ENCODE measurements at regions not wholly inside any gene's neighbourhood (a gene's known extent, or its start where the extent isn't known, plus 50 kb on each side); places are given as distances from the start of the nearest gene placed in this dataset.

DNA sequence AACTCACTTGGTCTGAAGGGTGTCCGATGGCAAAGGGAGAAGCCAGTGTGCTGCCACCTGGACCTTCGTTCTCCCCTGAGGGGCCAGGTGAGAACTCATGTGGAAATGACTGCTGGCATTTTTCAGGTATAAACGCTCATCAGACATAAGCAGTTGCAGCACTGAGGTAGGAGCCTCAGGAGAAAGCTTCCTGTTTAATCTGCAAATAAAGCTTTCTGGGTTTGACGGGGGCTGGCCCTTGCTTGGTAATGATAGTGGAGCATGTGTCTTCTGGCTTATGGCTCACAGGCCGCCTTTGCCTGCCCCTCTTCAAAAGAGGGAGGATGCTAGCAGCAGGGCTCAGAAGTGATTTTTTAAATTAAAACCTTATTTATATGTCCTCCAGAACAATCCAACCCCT lies 122.1 kb upstream of the SLC24A3 start:
- no peak overlapping the region for H3K27ac ChIP-seq (ENCODE audit: low read depth in 2 of 2, low read length in 2 of 2)

DNA sequence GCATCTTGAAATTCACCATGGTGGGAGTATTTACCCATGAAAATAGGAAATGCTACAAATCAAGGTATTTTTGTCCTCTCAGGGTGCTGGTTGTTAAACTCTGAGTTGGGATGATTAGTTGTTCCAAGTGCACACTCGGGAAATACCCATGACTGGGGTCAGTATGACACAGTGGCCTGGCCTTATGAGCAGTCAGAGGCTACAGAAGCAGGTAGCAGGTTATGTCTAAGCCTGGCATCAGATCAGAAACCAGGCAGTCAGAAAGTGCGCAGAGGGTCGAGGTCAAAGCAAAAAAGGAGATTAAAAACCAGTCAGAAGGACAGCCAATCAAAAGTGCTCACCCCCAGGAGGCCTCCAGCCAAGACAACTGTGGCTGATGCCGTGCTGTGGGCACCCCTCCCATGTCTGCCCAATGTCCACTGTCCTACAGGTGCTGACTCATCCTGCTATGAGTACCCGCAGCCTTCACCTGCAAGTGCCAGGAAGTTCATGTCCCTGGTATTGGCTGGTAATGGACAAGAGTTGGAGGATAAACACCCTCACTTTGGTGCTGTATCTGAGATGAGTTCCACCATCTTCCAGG lies 117.4 kb upstream of the SLC24A3 start:
- Histone ChIP-seq H3K9ac (ENCODE audit: low read depth in 1 of 2, low read length in 2 of 2) (no peak overlapping the region), H3K27me3 (ENCODE audit: control insufficient read depth in 2 of 2, insufficient read depth in 2 of 2, low read length in 2 of 2) (no peaks in the 10 kb centered on the region), H3K4me3 (ENCODE audit: low read length in 2 of 2) (no peak overlapping the region), H3K27ac (ENCODE audit: low read depth in 2 of 2, low read length in 2 of 2) (peak overlapping the region in 1 of 2 donors; percentile 24), H3K4me1 (ENCODE audit: control insufficient read depth in 2 of 2, insufficient read depth in 2 of 2, low read length in 2 of 2) (peaks cover 22 to 38% of the 10 kb centered on the region in 2 donors), H3K36me3 (ENCODE audit: control insufficient read depth in 2 of 2, insufficient read depth in 2 of 2, low read length in 2 of 2) (no peaks in the 10 kb centered on the region), H3K9me3 (ENCODE audit: control insufficient read depth in 2 of 2, low read length in 2 of 2) (no peaks in the 10 kb centered on the region)

More for the DNA sequence above, 122.1 kb upstream of the SLC24A3 start:
- Histone ChIP-seq H3K9me3 (ENCODE audit: control insufficient read depth in 2 of 2, low read length in 2 of 2) (no peaks in the 10 kb centered on the region), H3K27me3 (ENCODE audit: control insufficient read depth in 2 of 2, insufficient read depth in 2 of 2, low read length in 2 of 2) (no peaks in the 10 kb centered on the region), H3K9ac (ENCODE audit: low read depth in 1 of 2, low read length in 2 of 2) (no peak overlapping the region), H3K4me3 (ENCODE audit: low read length in 2 of 2) (no peak overlapping the region), H3K4me1 (ENCODE audit: control insufficient read depth in 2 of 2, insufficient read depth in 2 of 2, low read length in 2 of 2) (peaks cover 0 to 4% of the 10 kb centered on the region in 2 donors), H3K36me3 (ENCODE audit: control insufficient read depth in 2 of 2, insufficient read depth in 2 of 2, low read length in 2 of 2) (no peaks in the 10 kb centered on the region)

GRCh38 chr20:19095762-19096161 lies 116.7 kb upstream of the SLC24A3 start:
- Histone ChIP-seq H3K27me3 (ENCODE audit: control insufficient read depth in 2 of 2, insufficient read depth in 2 of 2, low read length in 2 of 2) (no peaks in the 10 kb centered on the region), H3K4me3 (ENCODE audit: low read length in 2 of 2) (no peak overlapping the region), H3K27ac (ENCODE audit: low read depth in 2 of 2, low read length in 2 of 2) (peak overlapping the region in 1 of 2 donors; percentile 24), H3K4me1 (ENCODE audit: control insufficient read depth in 2 of 2, insufficient read depth in 2 of 2, low read length in 2 of 2) (peaks cover 26 to 46% of the 10 kb centered on the region in 2 donors), H3K36me3 (ENCODE audit: control insufficient read depth in 2 of 2, insufficient read depth in 2 of 2, low read length in 2 of 2) (no peaks in the 10 kb centered on the region), H3K9ac (ENCODE audit: low read depth in 1 of 2, low read length in 2 of 2) (no peak overlapping the region), H3K9me3 (ENCODE audit: control insufficient read depth in 2 of 2, low read length in 2 of 2) (no peaks in the 10 kb centered on the region)

GRCh38 chr20:19096843-19097242 lies 115.6 kb upstream of the SLC24A3 start:
- Histone ChIP-seq H3K9ac (ENCODE audit: low read depth in 1 of 2, low read length in 2 of 2) (no peak overlapping the region), H3K27ac (ENCODE audit: low read depth in 2 of 2, low read length in 2 of 2) (no peak overlapping the region), H3K4me1 (ENCODE audit: control insufficient read depth in 2 of 2, insufficient read depth in 2 of 2, low read length in 2 of 2) (peaks cover 31 to 52% of the 10 kb centered on the region in 2 donors), H3K4me3 (ENCODE audit: low read length in 2 of 2) (no peak overlapping the region), H3K36me3 (ENCODE audit: control insufficient read depth in 2 of 2, insufficient read depth in 2 of 2, low read length in 2 of 2) (no peaks in the 10 kb centered on the region), H3K9me3 (ENCODE audit: control insufficient read depth in 2 of 2, low read length in 2 of 2) (no peaks in the 10 kb centered on the region), H3K27me3 (ENCODE audit: control insufficient read depth in 2 of 2, insufficient read depth in 2 of 2, low read length in 2 of 2) (no peaks in the 10 kb centered on the region)

DNA sequence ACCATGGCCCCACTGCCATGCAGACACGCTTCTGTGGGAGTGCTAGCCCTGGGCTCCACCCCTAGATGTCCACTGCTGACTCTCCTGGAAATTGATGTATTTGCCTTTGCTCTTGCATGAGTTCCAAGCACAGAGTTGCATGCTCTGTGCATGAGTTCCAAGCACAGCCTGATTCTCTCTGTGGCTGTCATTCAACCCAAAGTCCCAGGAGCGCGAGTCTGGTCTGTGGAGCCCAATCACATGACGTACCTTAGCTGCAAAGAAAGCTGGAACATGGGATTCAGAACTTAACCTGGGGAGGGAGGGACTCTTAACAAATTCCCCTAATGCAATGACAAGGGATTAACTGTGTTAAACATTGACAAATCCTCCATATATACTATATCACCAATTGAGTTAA lies 114.3 kb upstream of the SLC24A3 start:
- peaks cover 31 to 52% of the 10 kb centered on the region in 2 donors for H3K4me1 ChIP-seq (ENCODE audit: control insufficient read depth in 2 of 2, insufficient read depth in 2 of 2, low read length in 2 of 2)
- H3K9ac ChIP-seq (ENCODE audit: low read depth in 1 of 2, low read length in 2 of 2), result no peak overlapping the region
- H3K27me3 ChIP-seq (ENCODE audit: control insufficient read depth in 2 of 2, insufficient read depth in 2 of 2, low read length in 2 of 2), result no peaks in the 10 kb centered on the region
- H3K36me3 ChIP-seq (ENCODE audit: control insufficient read depth in 2 of 2, insufficient read depth in 2 of 2, low read length in 2 of 2), result no peaks in the 10 kb centered on the region
- H3K27ac ChIP-seq (ENCODE audit: low read depth in 2 of 2, low read length in 2 of 2), result peak overlapping the region; percentile 15 to 89
- peak overlapping the region in 1 of 2 donors; percentile 6 for H3K4me3 ChIP-seq (ENCODE audit: low read length in 2 of 2)
- no peaks in the 10 kb centered on the region for H3K9me3 ChIP-seq (ENCODE audit: control insufficient read depth in 2 of 2, low read length in 2 of 2)

DNA sequence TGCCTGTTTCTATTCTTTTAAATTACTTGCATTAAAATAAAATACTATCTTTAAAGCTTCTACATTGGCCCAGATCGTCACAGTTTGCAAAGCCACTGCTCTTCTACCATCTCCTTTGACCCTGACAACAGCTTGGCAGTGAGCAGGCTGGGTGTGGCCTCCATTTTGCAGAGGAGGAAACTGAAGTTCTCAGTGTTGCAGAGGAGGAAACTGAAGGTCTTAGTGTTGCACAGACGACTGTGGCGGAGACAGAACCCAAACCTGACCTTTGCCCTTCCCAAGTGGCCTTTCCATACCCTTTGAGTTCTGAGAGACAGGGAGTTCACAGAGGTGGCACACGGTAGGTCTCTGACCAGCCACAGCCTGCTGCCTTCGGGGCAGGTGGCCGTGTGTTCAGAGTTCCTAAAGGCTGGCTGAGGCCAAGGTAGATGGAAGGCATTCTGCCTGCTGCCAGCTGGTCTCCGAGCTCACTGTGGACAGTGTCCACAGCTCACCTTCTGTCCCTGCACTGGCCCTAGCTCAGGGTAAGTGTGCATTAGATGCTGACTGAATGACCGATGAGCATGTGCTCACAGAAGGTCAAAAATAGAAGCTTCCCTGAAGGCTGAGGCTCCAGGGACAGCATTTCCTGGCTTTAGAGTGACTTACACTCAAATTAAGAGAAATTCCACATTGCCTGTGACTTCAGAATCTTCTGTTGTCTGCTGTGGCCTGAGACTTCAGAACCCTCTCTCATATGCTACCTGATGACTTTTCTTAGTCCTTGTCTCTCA lies 113.5 kb upstream of the SLC24A3 start:
- H3K27me3 ChIP-seq (ENCODE audit: control insufficient read depth in 2 of 2, insufficient read depth in 2 of 2, low read length in 2 of 2), result no peaks in the 10 kb centered on the region
- peak overlapping the region in 1 of 2 donors; percentile 34 for H3K4me3 ChIP-seq (ENCODE audit: low read length in 2 of 2)
- H3K36me3 ChIP-seq (ENCODE audit: control insufficient read depth in 2 of 2, insufficient read depth in 2 of 2, low read length in 2 of 2), result no peaks in the 10 kb centered on the region
- H3K27ac ChIP-seq (ENCODE audit: low read depth in 2 of 2, low read length in 2 of 2), result peak overlapping the region; percentile 89 to 92
- no peaks in the 10 kb centered on the region for H3K9me3 ChIP-seq (ENCODE audit: control insufficient read depth in 2 of 2, low read length in 2 of 2)
- H3K9ac ChIP-seq (ENCODE audit: low read depth in 1 of 2, low read length in 2 of 2), result peak overlapping the region in 1 of 2 donors; percentile 8
- H3K4me1 ChIP-seq (ENCODE audit: control insufficient read depth in 2 of 2, insufficient read depth in 2 of 2, low read length in 2 of 2), result peaks cover 31 to 52% of the 10 kb centered on the region in 2 donors

- Histone ChIP-seq H3K27ac (ENCODE audit: low read depth in 2 of 2, low read length in 2 of 2) (peak overlapping the region; percentile 89 to 92), H3K4me1 (ENCODE audit: control insufficient read depth in 2 of 2, insufficient read depth in 2 of 2, low read length in 2 of 2) (peaks cover 31 to 50% of the 10 kb centered on the region in 2 donors)
These were observed 112.6 kb upstream of the SLC24A3 start for GRCh38 chr20:19099596-19100545.

GRCh38 chr20:19100975-19101374 lies 111.5 kb upstream of the SLC24A3 start:
- Histone ChIP-seq H3K27ac (ENCODE audit: low read depth in 2 of 2, low read length in 2 of 2) (peak overlapping the region; percentile 89 to 92), H3K4me3 (ENCODE audit: low read length in 2 of 2) (no peak overlapping the region), H3K36me3 (ENCODE audit: control insufficient read depth in 2 of 2, insufficient read depth in 2 of 2, low read length in 2 of 2) (no peaks in the 10 kb centered on the region), H3K9ac (ENCODE audit: low read depth in 1 of 2, low read length in 2 of 2) (peak overlapping the region in 1 of 2 donors; percentile 50), H3K4me1 (ENCODE audit: control insufficient read depth in 2 of 2, insufficient read depth in 2 of 2, low read length in 2 of 2) (peaks cover 26 to 41% of the 10 kb centered on the region in 2 donors), H3K27me3 (ENCODE audit: control insufficient read depth in 2 of 2, insufficient read depth in 2 of 2, low read length in 2 of 2) (no peaks in the 10 kb centered on the region), H3K9me3 (ENCODE audit: control insufficient read depth in 2 of 2, low read length in 2 of 2) (no peaks in the 10 kb centered on the region)

More at GRCh38 chr20:19099596-19100545, 112.6 kb upstream of the SLC24A3 start:
- Histone ChIP-seq H3K4me3 (ENCODE audit: low read length in 2 of 2) (peak overlapping the region; percentile 38 to 46), H3K9ac (ENCODE audit: low read depth in 1 of 2, low read length in 2 of 2) (peak overlapping the region; percentile 36 to 50), H3K9me3 (ENCODE audit: control insufficient read depth in 2 of 2, low read length in 2 of 2) (no peaks in the 10 kb centered on the region), H3K36me3 (ENCODE audit: control insufficient read depth in 2 of 2, insufficient read depth in 2 of 2, low read length in 2 of 2) (no peaks in the 10 kb centered on the region), H3K27me3 (ENCODE audit: control insufficient read depth in 2 of 2, insufficient read depth in 2 of 2, low read length in 2 of 2) (no peaks in the 10 kb centered on the region)

- no peaks in the 10 kb centered on the region for H3K27me3 ChIP-seq (ENCODE audit: control insufficient read depth in 2 of 2, insufficient read depth in 2 of 2, low read length in 2 of 2)
- no peaks in the 10 kb centered on the region for H3K36me3 ChIP-seq (ENCODE audit: control insufficient read depth in 2 of 2, insufficient read depth in 2 of 2, low read length in 2 of 2)
- no peak overlapping the region for H3K9ac ChIP-seq (ENCODE audit: low read depth in 1 of 2, low read length in 2 of 2)
- no peak overlapping the region for H3K4me3 ChIP-seq (ENCODE audit: low read length in 2 of 2)
- H3K27ac ChIP-seq (ENCODE audit: low read depth in 2 of 2, low read length in 2 of 2), result no peak overlapping the region
- H3K9me3 ChIP-seq (ENCODE audit: control insufficient read depth in 2 of 2, low read length in 2 of 2), result no peaks in the 10 kb centered on the region
- peaks cover 12 to 21% of the 10 kb centered on the region in 2 donors for H3K4me1 ChIP-seq (ENCODE audit: control insufficient read depth in 2 of 2, insufficient read depth in 2 of 2, low read length in 2 of 2)
These were observed 108.3 kb upstream of the SLC24A3 start for GRCh38 chr20:19104186-19104585.

All from mucosa of rectum (tissue), 2 donors.